ENCODE measurements at regions not wholly inside any gene's neighbourhood (a gene's known extent, or its start where the extent isn't known, plus 50 kb on each side); places are given as distances from the start of the nearest gene placed in this dataset.

GRCh38 chr4:117610706-117611308 lies 423.5 kb upstream of the NDST3 start:
- no peaks in the 10 kb centered on the region for H3K36me3 ChIP-seq (replicated peaks)
- no peak for DNase-seq
- in situ Hi-C loops (cut with HindIII; ENCODE audit: low pct_ligation_motif_present, low sequenced_read_pairs): no loop called here
- no peaks in the 10 kb centered on the region for H3K27me3 ChIP-seq (replicated peaks)
- H3K4me3 ChIP-seq (ENCODE audit: low read depth, low read length): no peak overlapping the region
- TF ChIP-seq CTCF (IDR thresholded peaks at IDR 0.05; ENCODE audit: low read depth, low read length, missing control alignments): no peak
- no peak overlapping the region for H3K27ac ChIP-seq

GRCh38 chr4:117621673-117622072 lies 412.6 kb upstream of the NDST3 start:
- Histone ChIP-seq H3K27ac (no peak overlapping the region), H3K27me3 (replicated peaks) (no peaks in the 10 kb centered on the region), H3K4me3 (ENCODE audit: low read depth, low read length) (no peak overlapping the region), H3K36me3 (replicated peaks) (no peaks in the 10 kb centered on the region)
- no peak for TF ChIP-seq CTCF (IDR thresholded peaks at IDR 0.05; ENCODE audit: low read depth, low read length, missing control alignments)
- in situ Hi-C loops (cut with HindIII; ENCODE audit: low pct_ligation_motif_present, low sequenced_read_pairs): no loop called here
- no peak for DNase-seq

- in situ Hi-C loops (cut with HindIII; ENCODE audit: low pct_ligation_motif_present, low sequenced_read_pairs): no loop called here
Measured at GRCh38 chr4:117623326-117623725, 411.0 kb upstream of the NDST3 start.

GRCh38 chr4:117626664-117627063 lies 407.6 kb upstream of the NDST3 start:
- no peak overlapping the region for H3K27ac ChIP-seq
- TF ChIP-seq CTCF (IDR thresholded peaks at IDR 0.05; ENCODE audit: low read depth, low read length, missing control alignments): no peak
- no peak overlapping the region for H3K4me3 ChIP-seq (ENCODE audit: low read depth, low read length)
- no peaks in the 10 kb centered on the region for H3K36me3 ChIP-seq (replicated peaks)
- no peak for DNase-seq
- H3K27me3 ChIP-seq (replicated peaks): no peaks in the 10 kb centered on the region
- in situ Hi-C loops (cut with HindIII; ENCODE audit: low pct_ligation_motif_present, low sequenced_read_pairs): no loop called here

More at GRCh38 chr4:117623326-117623725, 411.0 kb upstream of the NDST3 start:
- no peak for DNase-seq
- Histone ChIP-seq H3K27me3 (replicated peaks) (no peaks in the 10 kb centered on the region), H3K27ac (no peak overlapping the region), H3K36me3 (replicated peaks) (no peaks in the 10 kb centered on the region), H3K4me3 (ENCODE audit: low read depth, low read length) (no peak overlapping the region)
- TF ChIP-seq CTCF (IDR thresholded peaks at IDR 0.05; ENCODE audit: low read depth, low read length, missing control alignments): no peak

GRCh38 chr4:117634716-117635115 lies 399.6 kb upstream of the NDST3 start:
- H3K36me3 ChIP-seq (replicated peaks): no peaks in the 10 kb centered on the region
- H3K27me3 ChIP-seq (replicated peaks): no peaks in the 10 kb centered on the region
- DNase-seq: no peak
- in situ Hi-C loops (cut with HindIII; ENCODE audit: low pct_ligation_motif_present, low sequenced_read_pairs): no loop called here
- no peak overlapping the region for H3K27ac ChIP-seq
- H3K4me3 ChIP-seq (ENCODE audit: low read depth, low read length): no peak overlapping the region
- no peak for TF ChIP-seq CTCF (IDR thresholded peaks at IDR 0.05; ENCODE audit: low read depth, low read length, missing control alignments)

- Histone ChIP-seq H3K27ac (no peak overlapping the region), H3K27me3 (replicated peaks) (no peaks in the 10 kb centered on the region), H3K36me3 (replicated peaks) (no peaks in the 10 kb centered on the region), H3K4me3 (ENCODE audit: low read depth, low read length) (no peak overlapping the region)
- TF ChIP-seq CTCF (IDR thresholded peaks at IDR 0.05; ENCODE audit: low read depth, low read length, missing control alignments): no peak
- DNase-seq: no peak
- in situ Hi-C loops (cut with HindIII; ENCODE audit: low pct_ligation_motif_present, low sequenced_read_pairs): no loop called here
Measured at GRCh38 chr4:117637347-117637746, 396.9 kb upstream of the NDST3 start.
